Activated CD8-positive, alpha-beta memory T cell treated with anti-CD3 and anti-CD28 coated beads for 24 hours (primary cell): ENCODE measurements at regions not wholly inside any gene's neighbourhood (a gene's known extent, or its start where the extent isn't known, plus 50 kb on each side); places are given as distances from the start of the nearest gene placed in this dataset.
"Not testable (repeated sequence)": the region's sequence is repeated elsewhere in the genome, so short reads cannot be mapped to it uniquely, and the experiment has no call there.

Experiments used
- DNase-seq: peaks from one replicate; pipeline ENCODE4 v3.0.0-alpha.2; 2020

DNA sequence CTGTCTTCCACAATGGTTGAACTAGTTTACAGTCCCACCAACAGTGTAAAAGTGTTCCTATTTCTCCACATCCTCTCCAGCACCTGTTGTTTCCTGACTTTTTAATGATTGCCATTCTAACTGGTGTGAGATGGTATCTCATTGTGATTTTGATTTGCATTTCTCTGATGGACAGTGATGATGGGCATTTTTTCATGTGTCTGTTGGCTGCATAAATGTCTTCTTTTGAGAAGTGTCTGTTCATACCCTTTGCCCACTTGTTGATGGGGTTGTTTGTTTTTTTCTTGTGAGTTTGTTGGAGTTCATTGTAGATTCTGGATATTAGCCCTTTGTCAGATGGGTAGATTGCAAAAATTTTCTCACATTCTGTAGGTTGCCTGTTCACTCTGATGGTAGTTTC lies 153.1 kb downstream of the ALX1 start:
- DNase-seq, result not testable (repeated sequence)

DNA sequence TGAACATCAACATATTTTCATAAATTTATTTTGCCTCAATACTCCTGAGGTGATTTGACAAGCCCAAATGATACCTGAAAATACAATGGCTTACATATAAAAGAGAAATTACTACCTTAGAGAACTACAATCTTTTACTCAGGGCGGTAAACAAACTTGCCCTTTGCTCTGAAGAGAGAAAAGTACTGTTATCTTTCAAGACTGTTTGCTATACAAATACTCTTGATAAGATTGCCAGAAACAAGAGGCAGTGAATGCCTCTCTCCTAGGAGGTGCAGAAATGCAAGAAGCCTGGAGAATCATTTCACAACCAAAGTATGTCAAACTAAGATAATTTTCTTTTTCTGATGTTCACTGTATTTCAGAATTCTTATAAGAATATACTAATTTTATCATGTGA lies 160.3 kb downstream of the ALX1 start:
- no peak for DNase-seq

DNA sequence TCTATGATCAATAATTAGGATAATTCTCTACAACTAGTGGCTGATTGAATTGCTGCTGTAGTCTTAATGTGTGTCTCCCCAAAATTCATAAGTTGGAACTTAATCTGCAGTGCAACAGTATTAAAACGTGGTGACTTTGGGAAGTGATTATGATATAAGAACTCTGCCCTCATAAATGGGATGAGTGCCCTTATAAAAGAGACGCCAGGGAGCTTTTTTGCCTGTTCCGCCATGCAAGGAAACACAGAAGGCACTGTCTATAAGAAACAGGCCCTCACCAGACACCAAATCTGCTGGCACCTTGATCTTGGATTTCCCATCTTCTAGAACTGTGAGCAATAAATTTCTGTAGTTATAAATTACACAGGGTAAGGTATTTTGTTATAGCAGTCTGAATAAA lies 161.0 kb downstream of the ALX1 start:
- no peak for DNase-seq

DNA sequence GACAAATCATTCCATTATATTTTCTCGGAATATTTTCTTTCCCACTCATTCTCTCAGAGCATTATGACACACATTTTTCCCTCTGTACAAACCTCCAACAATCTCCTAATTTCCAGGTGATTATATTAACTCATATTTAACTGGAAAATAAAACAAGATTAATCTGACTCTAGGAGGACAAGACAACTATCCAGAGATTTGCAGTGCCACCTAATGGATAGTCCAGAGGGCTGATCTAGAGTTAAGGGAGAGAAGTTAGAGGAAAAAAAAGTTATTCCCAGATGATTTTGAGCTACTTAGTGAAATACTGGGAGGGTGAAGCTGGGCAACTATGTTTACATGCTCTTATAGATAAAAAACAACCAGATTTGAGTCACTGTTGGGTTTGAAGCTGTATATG lies 161.7 kb downstream of the ALX1 start:
- DNase-seq, result no peak

DNA sequence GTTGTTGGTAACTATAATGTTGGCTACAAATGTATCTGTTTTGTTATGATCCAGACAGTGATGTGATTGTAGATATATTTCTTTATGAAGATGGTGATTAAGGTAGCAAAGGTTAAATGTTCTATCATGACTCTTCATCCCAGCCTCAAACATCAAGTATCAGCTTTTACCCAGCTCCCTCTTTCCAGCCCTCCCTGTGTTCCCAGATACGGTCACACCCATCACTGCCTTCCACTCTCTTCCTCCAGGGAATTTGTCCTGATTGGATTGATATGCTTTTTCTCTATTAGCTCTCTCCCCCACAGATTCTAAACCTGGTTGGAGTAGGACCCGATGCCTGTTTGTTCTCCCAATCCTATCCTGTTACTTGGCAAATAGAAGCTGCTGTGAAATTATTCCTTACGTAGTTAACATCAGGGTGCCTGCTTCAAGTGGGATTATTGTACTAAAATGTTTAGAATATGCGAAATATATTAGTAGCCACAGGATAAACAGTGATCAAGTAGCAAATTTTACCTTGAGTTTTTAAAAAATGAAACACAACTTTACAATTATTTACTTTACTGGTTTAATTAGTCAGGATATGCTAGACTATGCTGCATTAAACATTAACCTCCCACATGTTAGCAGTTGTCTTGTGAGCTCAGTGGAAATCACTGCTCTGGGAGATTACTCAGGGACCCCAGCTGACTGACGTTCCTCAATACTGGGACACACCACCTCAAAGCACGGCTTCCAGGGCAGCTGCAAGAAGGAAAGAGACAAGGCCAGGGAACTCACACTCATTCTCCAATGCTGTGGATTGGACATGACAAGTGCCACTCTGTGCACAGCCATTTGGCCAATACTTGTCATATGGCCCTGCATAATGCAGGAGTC lies 165.3 kb downstream of the ALX1 start:
- DNase-seq, result no peak

DNA sequence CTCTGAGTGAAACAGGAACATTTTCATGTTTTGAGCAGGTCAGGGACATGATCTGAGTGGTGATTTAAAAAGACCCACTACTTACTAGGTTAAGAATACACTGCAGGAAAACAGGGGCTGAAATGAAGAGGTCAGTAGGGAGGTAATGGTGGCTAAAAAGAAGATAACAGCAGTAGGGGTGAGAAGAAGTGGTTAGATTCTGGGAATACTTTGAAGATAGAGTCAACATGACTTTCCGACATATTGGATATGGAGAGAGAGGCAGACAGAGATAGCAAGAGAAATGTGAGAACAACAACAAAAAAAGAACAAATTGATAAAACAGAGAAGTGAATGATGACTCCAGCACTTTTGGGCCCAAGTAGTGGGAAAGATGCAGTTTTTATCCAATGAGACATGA lies 168.0 kb downstream of the ALX1 start:
- DNase-seq, result no peak

DNA sequence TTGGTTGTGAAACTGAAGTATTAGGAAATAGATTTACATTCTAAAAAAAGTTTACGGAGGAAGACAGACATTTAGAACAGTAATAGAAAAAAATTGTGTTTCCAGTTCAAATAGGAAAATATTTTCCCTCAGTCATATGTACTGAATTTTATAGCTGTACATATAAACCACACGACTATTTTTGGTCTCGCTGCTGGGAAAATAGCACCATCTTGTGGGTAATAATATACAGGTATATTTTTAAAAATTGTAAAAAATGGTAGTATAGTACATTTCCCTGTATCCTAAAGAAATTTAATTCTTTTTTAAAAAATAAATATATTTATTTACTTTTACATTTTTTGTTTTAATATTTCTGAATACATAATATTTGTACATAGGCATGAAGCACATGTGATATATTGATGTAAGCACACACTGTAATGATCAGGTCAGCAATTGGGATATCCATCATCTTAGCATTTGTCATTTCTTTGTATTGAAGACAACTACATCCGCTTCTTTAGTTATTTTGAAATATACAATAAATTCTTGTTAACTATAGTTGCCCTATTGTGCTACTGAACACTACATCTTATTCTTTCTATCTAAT lies 168.6 kb downstream of the ALX1 start:
- DNase-seq, result no peak

DNA sequence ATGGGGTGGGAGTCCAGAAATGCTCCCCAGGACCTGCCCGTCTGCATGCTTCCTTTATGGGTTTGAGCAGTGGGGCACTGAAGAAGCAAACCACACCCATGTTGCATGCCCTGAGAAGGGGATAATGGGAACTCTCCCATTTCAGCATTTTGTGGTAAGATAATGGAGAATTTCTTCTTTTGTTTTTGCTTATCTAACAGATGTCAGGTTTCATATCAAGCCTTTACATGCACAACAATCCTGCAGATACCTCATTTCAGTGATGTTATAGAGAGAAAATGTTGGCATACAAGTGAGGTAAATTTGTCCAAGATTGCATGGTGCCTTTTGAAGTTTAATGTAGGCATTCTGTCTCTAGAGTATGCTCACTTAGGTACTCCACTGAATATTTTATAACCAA lies 177.0 kb downstream of the ALX1 start:
- no peak for DNase-seq

DNA sequence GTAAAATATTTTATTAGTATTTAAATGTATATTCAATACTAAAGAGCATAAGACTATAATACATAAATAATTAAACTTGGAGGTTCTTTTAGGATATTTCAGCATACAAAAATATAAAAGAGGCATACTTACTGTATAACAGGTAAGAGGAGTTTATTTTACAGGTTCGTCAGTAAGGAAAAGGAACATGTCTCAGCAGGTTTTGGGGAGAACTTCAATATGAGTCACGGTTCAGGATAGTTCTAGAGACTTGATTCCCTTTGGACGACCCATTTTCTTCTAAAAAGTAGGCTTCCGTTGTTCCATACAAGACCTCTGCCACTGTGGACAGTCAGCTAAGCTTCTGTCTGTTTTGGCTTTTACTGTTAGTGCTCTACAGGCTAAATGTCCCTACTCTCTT lies 181.1 kb downstream of the ALX1 start:
- DNase-seq, result no peak

DNA sequence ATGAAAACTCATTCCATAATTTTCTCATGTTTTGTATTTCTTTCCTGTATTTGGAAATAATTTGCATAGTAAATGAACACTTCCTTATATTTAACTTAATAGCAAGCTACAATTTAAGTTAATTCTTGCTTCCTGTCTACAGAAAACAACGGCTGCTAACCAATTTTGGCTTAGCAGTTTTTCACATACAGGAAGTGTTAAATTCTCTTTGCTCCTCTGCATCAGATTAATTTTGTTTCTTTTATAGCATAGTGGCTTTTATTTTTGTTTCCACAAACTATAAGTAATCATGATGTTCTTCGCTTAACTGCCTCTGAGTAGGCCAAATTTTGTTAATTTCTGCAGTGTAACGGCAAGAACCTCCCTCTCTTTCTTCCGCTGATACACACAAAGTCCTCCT lies 182.9 kb downstream of the ALX1 start:
- no peak for DNase-seq

DNA sequence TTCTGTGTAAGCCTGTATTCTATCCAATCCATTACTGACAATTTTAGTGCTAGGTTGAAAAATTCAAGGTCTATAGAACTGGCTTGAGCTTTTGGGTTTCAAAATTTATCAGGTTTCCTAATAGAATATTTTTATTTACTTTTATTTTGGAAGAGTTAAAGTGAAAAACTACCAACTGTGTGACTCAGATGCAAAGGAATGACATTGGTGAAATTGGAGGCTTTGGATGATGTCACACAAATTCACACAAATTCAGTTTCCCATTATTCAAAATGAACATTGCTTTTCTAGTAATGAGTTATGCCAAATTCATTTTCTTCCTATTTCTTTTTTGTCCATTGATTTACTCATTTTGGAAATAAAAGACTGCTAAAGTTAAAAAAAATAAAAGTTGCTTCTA lies 186.9 kb downstream of the ALX1 start:
- no peak for DNase-seq

DNA sequence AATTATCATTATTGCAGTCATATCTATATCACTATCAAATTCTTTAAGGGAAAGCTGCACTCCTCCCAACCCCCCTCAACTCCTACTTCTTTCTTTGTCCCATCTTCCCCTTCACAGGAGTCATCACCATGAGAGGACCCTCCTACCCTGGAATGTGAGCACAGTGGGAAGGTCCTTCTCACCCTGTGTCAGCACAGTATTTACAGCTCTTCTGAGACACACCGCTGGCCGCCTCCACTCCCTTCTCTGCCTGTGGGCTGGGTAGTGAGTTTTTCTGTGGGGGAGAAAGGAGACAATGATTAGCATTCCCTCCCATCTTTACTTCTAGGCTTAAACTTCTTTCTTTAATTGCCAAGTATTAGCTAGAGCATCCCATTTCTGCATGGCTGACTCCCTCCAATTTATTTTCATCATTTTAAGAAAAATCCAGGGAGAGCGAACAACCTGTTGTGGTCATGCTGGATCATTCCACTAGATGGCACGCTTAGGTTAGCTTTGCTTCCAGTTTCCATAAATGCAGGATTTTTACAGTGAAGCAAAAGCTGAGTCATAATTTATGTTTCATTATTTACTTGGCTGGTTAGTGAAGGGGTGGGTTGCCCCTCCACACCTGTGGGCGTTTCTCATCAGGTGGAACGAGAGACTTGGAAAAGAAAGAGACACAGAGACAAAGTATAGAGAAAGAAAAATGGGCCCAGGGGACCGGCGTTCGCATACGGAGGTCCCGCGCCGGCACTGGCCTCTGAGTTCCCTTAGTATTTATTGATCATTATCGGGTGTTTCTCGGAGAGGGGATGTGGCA lies 188.5 kb downstream of the ALX1 start:
- peak; percentile 57 for DNase-seq

DNA sequence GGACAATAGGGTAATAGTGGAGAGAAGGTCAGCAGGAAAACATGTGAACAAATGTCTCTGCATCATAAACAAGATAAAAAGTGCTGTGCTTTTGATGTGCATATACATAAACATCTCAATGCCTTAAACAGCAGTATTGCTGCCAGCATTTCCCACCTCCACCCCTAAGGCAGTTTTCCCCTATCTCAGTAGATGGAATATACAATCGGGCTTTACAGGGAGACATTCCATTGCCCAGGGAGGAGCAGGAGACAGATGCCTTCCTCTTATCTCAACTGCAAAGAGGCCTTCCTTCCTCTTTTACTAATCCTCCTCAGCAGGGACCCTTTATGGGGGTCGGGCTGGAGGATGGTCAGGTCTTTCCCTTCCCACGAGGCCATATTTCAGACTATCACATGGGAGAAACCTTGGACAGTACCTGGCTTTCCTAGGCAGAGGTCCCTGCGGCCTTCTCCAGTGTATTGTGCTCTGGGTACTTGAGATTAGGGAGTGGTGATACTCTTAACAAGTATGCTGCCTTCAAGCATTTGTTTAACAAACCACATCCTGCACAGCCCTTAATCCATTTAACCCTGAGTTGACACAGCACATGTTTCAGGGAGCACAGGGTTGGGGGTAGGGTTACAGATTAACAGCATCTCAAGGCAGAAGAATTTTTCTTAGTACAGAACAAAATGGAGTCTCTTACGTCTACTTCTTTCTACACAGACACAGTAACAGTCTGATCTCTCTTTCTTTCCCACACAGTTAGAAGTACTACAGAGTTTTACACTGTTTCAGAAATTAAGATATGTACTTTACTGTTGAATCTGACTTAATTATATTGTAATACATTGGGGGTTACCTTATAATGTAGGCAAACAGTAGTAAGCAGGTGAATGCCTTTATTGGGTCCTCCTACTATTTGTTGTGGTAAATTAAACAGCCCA lies 189.4 kb downstream of the ALX1 start:
- not testable (repeated sequence) for DNase-seq

DNA sequence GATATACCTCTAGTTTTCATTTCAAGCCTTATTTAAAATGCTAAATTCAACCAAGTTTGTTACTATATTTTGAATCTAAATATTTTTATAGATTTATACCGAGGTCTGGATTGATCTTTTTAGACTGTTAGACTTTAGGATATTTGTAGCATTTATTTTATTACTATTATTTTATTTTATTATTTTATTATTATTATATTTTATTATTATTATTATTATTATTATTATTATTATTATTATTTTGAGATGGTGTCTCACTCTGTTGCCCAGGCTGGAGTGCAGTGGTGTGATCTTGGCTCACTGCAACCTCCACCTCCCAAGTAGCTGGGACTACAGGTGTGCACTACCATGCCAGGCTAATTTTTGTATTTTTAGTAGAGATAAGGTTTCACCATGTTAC lies 195.3 kb downstream of the ALX1 start:
- not testable (repeated sequence) for DNase-seq

DNA sequence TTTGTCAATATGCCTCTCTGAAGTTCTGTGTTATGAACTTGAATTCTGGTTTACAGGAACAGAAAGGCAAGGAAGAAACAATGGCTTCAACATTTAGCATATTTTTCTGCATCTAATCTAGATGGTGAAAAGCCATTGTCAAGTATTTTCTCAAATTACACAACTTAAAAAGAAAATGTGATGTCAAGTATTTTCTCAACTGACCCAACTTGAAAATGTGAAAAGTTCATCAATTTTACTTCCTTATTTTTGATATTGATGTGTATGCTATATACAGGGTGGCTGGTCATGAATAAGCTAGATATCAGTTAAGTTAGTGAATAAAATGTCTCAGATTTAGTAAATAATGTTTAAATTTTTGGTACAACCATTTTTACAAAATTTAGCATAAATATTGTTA lies 196.7 kb downstream of the ALX1 start:
- no peak for DNase-seq

DNA sequence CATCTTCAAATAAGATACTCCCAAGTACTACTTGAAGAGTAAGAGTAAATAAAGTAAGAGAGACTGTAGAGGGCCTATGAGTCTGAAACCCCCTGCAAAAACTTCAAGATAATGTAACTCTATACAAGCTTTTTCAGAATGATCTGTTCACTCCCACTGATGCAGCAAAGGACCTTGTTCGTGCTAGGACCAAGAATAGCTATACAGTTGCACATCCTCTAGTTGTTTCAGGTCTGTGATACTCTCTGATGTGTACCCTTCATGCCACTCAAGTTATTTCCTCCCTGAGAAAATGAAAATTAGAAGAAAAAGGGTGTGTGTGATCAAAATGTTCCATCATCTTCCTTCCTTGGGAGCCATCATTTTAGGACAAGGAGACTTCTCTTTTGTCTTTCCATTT lies 204.4 kb downstream of the ALX1 start:
- DNase-seq, result no peak

DNA sequence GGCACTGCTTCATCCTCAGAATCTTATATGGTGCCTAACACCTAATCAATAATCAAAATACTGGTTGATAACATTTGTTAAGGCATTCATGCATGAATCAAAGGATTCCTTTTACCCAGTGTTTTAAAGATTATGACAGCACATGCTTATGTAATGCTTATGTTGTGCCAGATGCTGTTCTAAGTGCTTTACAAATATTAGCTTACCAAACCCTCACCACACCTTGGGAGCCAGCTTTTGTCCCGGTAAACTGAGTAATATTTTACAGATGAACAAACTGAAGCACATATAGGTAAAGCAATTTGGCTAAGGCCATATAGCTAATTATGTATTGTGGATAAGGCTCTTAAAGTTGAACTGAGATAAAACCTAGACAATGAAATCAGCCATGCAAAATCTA lies 209.2 kb downstream of the ALX1 start:
- no peak for DNase-seq

DNA sequence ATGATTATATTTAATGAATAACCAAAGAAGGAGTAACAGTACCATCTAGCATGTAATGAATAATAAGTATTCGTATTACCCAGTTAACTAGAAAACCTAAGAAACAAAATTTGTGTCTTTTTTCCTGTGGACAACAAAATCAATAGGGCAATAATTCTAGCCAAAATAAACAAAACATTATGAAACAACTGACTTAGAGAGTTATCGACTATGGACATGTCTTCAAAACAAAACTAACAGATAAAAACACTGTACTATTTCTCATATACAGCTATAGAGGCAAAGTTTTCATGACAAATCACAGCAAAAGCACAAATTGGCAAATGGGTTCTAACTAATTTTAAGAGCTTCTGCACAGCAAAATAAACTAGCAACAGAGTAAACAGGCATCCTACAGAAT lies 224.1 kb downstream of the ALX1 start:
- DNase-seq, result no peak

DNA sequence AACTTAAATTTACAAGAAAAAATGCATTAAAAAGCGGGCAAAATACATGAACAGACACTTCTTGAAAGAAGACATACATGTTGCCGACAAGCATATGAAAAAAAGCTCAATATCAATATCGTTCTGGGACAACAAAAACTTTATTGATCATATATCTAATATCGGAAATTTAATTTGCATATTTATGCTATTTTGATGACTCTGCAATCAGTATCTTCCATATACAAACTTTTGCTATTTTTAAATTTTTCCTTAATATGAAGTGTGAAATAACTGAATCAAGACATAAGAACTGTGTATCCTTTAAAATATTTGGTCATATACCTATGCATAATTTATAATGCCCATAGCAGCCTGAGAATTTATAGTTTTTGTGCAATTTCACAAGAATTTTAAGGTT lies 224.6 kb downstream of the ALX1 start:
- DNase-seq, result no peak

DNA sequence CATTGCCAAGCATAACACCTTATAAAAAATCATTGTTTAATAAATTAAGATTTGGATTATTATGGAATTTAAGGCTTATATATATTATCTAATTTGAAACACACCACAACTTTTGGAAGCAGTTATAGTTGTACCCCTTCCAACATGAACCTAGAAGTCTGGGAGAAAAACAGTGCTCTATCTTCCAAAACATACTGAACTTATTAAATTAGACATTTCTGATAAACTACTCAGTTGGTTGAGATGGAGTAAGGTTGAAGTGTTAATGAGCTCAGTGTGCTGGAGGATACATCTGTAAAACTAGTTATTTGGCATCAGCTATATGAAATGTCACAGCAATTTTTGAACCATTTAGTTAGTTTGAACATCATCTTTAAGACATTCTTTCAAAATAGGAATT lies 227.4 kb downstream of the ALX1 start:
- no peak for DNase-seq

DNA sequence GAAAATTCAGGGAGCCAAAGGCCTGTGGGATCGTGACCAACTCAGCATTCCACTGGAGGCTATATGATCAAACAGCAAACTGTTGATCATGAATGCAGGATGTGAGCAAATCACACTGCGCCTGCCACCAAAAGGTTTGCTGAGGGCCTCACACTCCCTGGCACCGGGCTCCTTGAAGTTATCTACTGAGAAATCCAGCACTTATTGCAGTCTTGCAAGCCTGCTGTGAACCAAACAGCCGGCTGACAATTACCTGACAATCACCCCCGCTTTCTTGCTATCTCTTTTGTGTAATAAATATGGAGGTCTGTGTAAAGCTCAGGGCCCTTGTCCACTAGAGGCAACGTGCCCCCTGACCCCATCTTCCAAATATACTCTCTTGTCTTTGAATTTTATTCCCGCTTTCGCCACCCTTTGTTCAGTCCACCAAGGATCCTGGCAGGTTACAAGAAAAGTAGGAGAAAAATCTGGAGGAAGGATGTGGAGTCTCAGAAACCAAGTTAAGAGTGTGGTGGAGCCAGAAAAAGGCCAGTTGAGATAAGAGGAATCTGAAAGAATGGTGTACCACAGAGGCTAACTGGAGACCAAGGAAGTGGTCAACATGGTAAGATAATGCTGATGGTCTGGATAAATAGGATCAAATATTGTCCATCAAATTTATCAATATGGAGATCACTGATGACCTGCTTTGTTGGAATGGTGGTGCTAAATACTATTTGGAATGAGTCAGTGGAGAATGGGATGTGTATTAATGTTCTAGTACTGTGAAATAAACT lies 229.2 kb downstream of the ALX1 start:
- DNase-seq, result no peak

DNA sequence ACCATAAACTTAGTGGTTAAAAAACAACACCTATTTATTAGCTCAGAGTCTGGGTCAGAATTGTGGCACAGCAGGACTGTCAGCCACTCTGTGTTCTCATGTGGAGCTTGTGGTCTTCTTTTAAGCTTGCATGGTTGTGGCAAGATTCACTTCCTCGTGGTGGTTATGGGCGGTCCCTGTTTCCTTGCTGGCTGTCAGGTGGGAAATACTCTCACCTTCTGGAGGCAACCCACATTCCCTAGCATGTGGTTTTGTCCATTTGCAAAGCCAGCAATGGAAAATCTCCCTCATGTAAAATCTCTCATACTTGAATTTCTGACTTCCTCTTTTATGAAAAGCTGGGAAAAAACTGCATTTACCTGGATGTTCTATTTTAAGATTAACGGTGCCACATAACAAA lies 229.8 kb downstream of the ALX1 start:
- DNase-seq, result no peak
